ENCODE measurements at regions not wholly inside any gene's neighbourhood (a gene's known extent, or its start where the extent isn't known, plus 50 kb on each side); places are given as distances from the start of the nearest gene placed in this dataset.

DNA sequence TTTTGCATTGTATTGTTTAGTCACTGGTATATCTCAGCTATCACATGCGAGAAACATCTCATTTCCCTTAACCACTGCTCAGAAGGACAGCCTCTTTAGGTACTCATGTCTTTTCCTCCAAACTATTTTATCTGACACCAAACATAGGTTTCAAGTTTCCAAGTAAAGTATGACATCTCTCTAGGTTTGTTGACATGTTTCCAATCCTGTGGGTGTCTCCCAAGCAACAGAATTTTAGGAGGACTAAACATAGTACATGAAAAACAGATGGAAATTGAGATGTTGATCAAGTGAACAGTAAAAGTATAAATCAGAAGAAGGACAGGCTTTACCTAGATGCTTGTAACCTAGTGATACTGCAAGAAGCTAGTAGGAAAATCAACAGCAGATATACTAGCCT is 371.4 kb downstream of the DTHD1 start:
- no peak for TF ChIP-seq POLR2A (IDR thresholded peaks at IDR 0.05)
- no peak for TF ChIP-seq CTCF (IDR thresholded peaks at IDR 0.05)
